Keratinocyte (primary cell): ENCODE measurements at regions not wholly inside any gene's neighbourhood (a gene's known extent, or its start where the extent isn't known, plus 50 kb on each side); places are given as distances from the start of the nearest gene placed in this dataset.
"Not testable (repeated sequence)": the region's sequence is repeated elsewhere in the genome, so short reads cannot be mapped to it uniquely, and the experiment has no call there.

Experiments
- DNase-seq: peaks from one replicate; pipeline ENCODE4 v3.0.0-alpha.2; 2011; ENCODE audit warnings: low read depth, missing footprints, low spot score
- FAIRE-seq: peaks from 2 replicates; lab custom pipeline; 2011; peaks lifted over from hg19 to GRCh38; lab: Jason Lieb, UNC
- H2AFZ ChIP-seq: 2 replicates; pipeline ENCODE4 v1.6.0; 2012; ENCODE audit warnings: low read length, control low read depth, inconsistent platforms; ENCODE audit not compliant: control insufficient read depth
- H3K27ac ChIP-seq: 2 replicates; pipeline ENCODE4 v1.5.1; 2011; ENCODE audit warnings: low read length; ENCODE audit not compliant: control insufficient read depth, insufficient read depth
- H3K27me3 ChIP-seq: 3 replicates; pipeline ENCODE4 v1.6.0; 2011; ENCODE audit warnings: low read length; ENCODE audit not compliant: control insufficient read depth, insufficient read depth; ENCODE audit errors: extremely low read depth
- H3K36me3 ChIP-seq, 2 experiments: 2 replicates in 1 of 2; 3 replicates in 1 of 2; pipeline ENCODE4 v1.5.1; 2011; ENCODE audit warnings: low read length in 2 of 2, mild to moderate bottlenecking in 1 of 2; ENCODE audit not compliant: control insufficient read depth in 2 of 2, insufficient read depth in 2 of 2; ENCODE audit errors: extremely low read depth in 1 of 2
- H3K4me1 ChIP-seq: 3 replicates; pipeline ENCODE4 v1.5.1; 2011; ENCODE audit warnings: low read length; ENCODE audit not compliant: control insufficient read depth, insufficient read depth; ENCODE audit errors: extremely low read depth
- H3K4me2 ChIP-seq: 3 replicates; pipeline ENCODE4 v1.6.0; 2011; ENCODE audit warnings: low read depth, low read length; ENCODE audit not compliant: control insufficient read depth, insufficient read depth; ENCODE audit errors: extremely low read depth
- H3K4me3 ChIP-seq, 3 experiments: fragments of 200-600 bp in 1 of 3; sonication (generic) in 1 of 3; 2 replicates in 2 of 3; 3 replicates in 1 of 3; pipeline ENCODE4 v1.5.1; 2011 to 2016; ENCODE audit warnings: low read length in 3 of 3, mild to moderate bottlenecking in 3 of 3, control low read depth in 2 of 3, inconsistent platforms in 1 of 3, low read depth in 1 of 3, mixed read lengths in 1 of 3, mixed run types in 1 of 3, moderate library complexity in 1 of 3; ENCODE audit not compliant: control insufficient read depth in 2 of 3, insufficient read depth in 2 of 3; ENCODE audit errors: extremely low read depth in 1 of 3
- H3K79me2 ChIP-seq: 2 replicates; pipeline ENCODE4 v1.6.0; 2012; ENCODE audit warnings: low read length; ENCODE audit not compliant: control insufficient read depth, insufficient read depth
- H3K9ac ChIP-seq: 3 replicates; pipeline ENCODE4 v1.6.0; 2011; ENCODE audit warnings: low read length; ENCODE audit not compliant: control insufficient read depth, insufficient read depth; ENCODE audit errors: extremely low read depth
- H3K9me1 ChIP-seq: 3 replicates; pipeline ENCODE4 v1.6.0; 2011; ENCODE audit warnings: low read length; ENCODE audit not compliant: control insufficient read depth, insufficient read depth; ENCODE audit errors: extremely low read depth
- H3K9me3 ChIP-seq: 2 replicates; pipeline ENCODE4 v1.5.1; 2012; ENCODE audit warnings: low read depth, low read length; ENCODE audit not compliant: control insufficient read depth
- H4K20me1 ChIP-seq: 3 replicates; pipeline ENCODE4 v1.6.0; 2011; ENCODE audit warnings: low read length; ENCODE audit not compliant: control insufficient read depth, insufficient read depth; ENCODE audit errors: extremely low read depth
- EZH2 ChIP-seq: IDR thresholded peaks from one replicate; pipeline ENCODE4 v1.6.1; 2012; ENCODE audit warnings: inconsistent platforms, mild to moderate bottlenecking, low read length, moderate library complexity
- dilution Hi-C: fragments of 300-500 bp; cut with MboI; formaldehyde crosslinking; loops from one replicate; pipeline ENCODE4 v1.7.0; 2020; ENCODE audit warnings: low sequenced_read_pairs; ENCODE audit not compliant: extremely low pct_ligation_motif_present
- TF ChIP-seq, protein P1 (sequence below), 3 experiments: IDR thresholded peaks in 1 of 3; conservative IDR thresholded peaks in 1 of 3; optimal IDR thresholded peaks in 1 of 3; 2 replicates in 2 of 3; 3 replicates in 1 of 3; pipeline versions ENCODE3 to v1.5.1; 2011; ENCODE audit warnings: low read length in 3 of 3, mild to moderate bottlenecking in 3 of 3, moderate library complexity in 2 of 3, control low read depth in 1 of 3, inconsistent platforms in 1 of 3; ENCODE audit not compliant: insufficient read depth in 2 of 3; ENCODE audit errors: extremely low read depth in 1 of 3

DNA sequence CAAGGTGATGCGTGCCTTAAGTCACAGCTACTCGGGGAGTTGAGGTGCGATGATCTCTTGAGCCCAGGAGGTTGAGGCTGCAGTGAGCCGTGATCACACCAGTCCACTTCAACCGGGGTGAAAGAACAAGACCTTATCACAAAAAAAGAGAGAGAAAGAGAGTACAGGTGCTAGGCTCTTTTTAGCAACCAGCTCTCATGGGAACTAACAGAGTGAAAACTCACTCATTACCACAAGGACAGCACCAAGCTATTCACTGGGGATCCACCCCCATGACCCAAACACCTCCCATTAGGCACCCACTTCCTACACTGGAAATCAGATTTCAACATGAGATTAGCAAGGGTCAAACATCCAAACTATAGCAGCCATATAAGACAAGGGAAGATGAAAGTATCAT lies 164.2 kb downstream of the NDUFA12 start:
- Histone ChIP-seq H3K9ac (no peak overlapping the region), H3K27ac (no peak overlapping the region), H3K36me3 (no peaks in the 10 kb centered on the region), H3K9me1 (no peaks in the 10 kb centered on the region), H3K27me3 (no peaks in the 10 kb centered on the region), H3K79me2 (no peaks in the 10 kb centered on the region), H3K4me3 (no peak overlapping the region), H2AFZ (no peak overlapping the region), H4K20me1 (no peaks in the 10 kb centered on the region), H3K4me1 (no peaks in the 10 kb centered on the region), H3K9me3 (no peaks in the 10 kb centered on the region), H3K4me2 (no peak overlapping the region)
- TF ChIP-seq, protein P1, sequence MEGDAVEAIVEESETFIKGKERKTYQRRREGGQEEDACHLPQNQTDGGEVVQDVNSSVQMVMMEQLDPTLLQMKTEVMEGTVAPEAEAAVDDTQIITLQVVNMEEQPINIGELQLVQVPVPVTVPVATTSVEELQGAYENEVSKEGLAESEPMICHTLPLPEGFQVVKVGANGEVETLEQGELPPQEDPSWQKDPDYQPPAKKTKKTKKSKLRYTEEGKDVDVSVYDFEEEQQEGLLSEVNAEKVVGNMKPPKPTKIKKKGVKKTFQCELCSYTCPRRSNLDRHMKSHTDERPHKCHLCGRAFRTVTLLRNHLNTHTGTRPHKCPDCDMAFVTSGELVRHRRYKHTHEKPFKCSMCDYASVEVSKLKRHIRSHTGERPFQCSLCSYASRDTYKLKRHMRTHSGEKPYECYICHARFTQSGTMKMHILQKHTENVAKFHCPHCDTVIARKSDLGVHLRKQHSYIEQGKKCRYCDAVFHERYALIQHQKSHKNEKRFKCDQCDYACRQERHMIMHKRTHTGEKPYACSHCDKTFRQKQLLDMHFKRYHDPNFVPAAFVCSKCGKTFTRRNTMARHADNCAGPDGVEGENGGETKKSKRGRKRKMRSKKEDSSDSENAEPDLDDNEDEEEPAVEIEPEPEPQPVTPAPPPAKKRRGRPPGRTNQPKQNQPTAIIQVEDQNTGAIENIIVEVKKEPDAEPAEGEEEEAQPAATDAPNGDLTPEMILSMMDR (optimal IDR thresholded peaks at IDR 0.05 in 1 of 3, IDR thresholded peaks at IDR 0.05 in 1 of 3, conservative IDR thresholded peaks at IDR 0.05 in 1 of 3; ENCODE audit: extremely low read depth in 1 of 3, insufficient read depth in 2 of 3, low read length in 3 of 3): no peak
- dilution Hi-C loops: no loop called here
- FAIRE-seq (no peak), DNase-seq (no peak)

DNA sequence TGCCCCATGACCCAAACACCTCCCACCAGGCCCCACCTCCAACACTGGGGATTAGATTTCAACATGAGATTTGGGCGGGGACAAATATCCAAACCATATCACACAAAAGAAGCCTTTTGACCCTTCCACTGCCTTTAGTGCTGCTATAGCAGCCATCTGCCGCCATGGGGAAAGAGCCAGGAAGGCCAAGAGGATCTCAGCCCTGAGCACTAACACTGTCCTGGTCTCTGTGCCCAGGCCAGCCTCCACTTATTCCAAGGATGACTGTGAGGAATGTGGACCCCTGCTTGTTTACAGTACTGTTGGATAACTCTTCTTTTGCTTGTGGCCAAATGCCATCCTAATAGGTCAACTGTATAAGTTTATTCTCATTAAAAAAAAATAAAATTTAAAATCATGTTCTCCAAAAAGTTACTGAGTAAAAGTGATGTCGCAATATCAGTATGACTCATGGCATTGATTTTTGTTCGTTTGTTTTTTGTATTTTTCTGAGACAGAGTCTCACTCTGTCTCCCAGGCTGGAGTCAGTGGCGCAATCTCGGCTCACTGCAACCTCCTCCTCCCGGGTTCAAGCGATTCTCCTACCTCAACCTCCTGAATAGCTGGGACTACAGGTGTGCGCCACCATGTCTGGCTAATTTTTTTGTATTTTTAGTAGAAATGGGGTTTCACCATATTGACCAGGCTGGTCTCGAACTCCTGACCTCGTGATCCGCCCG lies 166.4 kb downstream of the NDUFA12 start:
- H3K9me3 ChIP-seq, H3K9me1 ChIP-seq, H2AFZ ChIP-seq, H4K20me1 ChIP-seq, H3K27me3 ChIP-seq, FAIRE-seq, H3K4me3 ChIP-seq, dilution Hi-C loops, DNase-seq, H3K4me1 ChIP-seq, H3K36me3 ChIP-seq, H3K79me2 ChIP-seq, H3K4me2 ChIP-seq, H3K27ac ChIP-seq, H3K9ac ChIP-seq: not testable (repeated sequence)

DNA sequence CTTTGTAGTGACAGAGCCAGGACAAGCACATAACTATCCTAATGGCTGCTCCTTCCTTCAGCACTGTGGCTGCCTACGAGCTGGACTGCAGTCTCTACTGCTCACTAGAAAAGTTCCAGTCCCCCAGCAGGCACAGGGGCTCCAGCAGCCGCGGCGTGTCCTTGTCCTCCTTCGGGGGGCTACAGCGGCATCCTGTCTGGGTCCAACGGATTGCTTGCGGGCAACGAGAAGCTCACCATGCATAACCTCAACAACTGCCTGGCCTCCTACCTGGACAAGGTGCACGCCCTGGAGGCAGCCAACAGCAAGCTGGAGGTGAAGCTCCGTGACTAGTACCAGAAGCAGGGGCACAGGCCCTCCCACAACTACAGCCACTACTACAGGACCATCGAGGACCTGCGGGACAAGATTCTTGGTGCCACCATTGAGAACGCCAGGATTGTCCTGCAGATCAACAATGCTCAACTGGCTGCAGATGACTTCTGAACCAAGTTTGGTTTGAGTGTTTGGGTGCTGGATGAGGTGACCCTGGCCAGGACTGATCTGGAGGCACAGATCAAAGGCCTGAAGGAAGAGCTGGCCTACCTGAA lies 169.4 kb downstream of the NDUFA12 start:
- Histone ChIP-seq H3K79me2 (no peaks in the 10 kb centered on the region), H3K36me3 (no peaks in the 10 kb centered on the region), H3K4me3 (no peak overlapping the region), H3K4me2 (no peak overlapping the region), H3K9ac (no peak overlapping the region), H3K27me3 (no peaks in the 10 kb centered on the region), H2AFZ (no peak overlapping the region), H3K27ac (no peak overlapping the region), H3K9me3 (no peaks in the 10 kb centered on the region), H3K9me1 (no peaks in the 10 kb centered on the region), H4K20me1 (no peaks in the 10 kb centered on the region), H3K4me1 (no peaks in the 10 kb centered on the region)
- dilution Hi-C loops: no loop called here
- FAIRE-seq (no peak), DNase-seq (no peak)
- TF ChIP-seq, protein P1 (optimal IDR thresholded peaks at IDR 0.05 in 1 of 3, IDR thresholded peaks at IDR 0.05 in 1 of 3, conservative IDR thresholded peaks at IDR 0.05 in 1 of 3; ENCODE audit: extremely low read depth in 1 of 3, insufficient read depth in 2 of 3, low read length in 3 of 3): no peak
- no peak for TF ChIP-seq EZH2
